HG03139 (cell line): ENCODE measurements at regions not wholly inside any gene's neighbourhood (a gene's known extent, or its start where the extent isn't known, plus 50 kb on each side); places are given as distances from the start of the nearest gene placed in this dataset.

Source experiments
- ATAC-seq: cut with Tn5 transposase; IDR thresholded peaks from one replicate; pipeline ENCODE4 v1.9.1; 2021; ENCODE audit not compliant: unreplicated experiment

DNA sequence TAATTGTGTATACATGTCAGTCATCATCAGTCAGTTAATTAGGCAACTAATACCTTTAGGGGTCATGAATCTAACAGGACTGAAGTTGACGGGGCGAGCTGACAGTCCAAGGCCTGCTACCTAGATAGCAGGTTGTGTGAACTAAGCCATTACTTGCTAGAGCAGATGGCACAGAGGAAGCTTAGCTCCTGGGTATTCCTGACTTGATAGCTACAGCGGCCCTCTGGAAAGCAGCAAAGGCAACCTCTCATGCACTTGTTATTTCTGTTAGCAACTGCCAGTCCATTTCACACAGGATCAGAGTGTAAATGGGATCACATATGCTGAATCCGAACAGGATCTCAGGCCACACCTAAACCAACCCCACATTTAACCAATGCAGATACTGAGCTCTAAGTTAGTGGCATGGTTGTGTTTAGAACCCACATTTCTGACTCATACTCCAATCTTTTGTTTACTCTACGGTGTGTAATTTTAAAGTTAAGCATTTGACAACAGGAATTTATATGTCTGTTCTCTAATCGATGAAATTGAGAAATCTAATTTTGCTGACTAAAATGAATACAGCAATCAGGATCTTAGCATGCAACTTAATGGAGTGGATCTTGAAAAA, 521.3 kb upstream of the ZNF608 start:
- no peak for ATAC-seq

DNA sequence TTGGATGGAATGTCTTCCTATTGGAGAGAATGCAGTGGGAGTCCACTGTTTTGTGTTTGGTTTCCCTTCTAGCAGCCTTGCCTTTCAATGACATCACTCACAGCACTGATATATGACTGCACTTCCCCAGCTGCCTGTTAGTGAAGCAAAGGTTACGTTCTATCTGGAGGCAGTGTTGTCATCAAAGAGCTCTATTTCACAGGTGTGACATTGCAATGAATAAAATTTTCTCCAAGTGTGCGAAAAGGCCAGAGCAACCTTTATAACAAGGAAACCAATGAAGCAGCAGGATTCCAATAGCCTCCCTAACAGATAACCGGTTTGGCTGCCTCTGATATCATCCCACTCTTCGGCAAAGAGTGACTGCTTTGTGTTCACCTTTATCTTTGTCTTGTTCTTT, 523.5 kb upstream of the ZNF608 start:
- ATAC-seq, result no peak

DNA sequence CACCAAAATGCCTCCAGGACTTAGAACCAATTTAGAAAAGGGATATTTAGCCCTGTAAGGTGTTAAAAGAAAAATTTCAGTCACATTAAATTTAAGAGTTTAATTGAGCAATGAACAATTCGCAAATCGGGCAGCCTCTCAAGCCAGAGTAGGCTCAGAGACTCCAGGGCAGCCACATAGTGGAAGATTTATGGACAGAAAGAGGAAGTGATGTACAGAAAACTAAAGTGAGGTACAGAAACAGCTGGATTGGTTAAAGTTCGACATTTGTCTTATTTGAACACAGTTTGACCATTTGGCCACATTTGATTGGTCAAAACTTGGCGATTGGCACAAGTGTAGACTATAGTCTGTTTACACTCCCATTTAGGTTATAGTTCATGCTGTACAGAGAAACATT, 525.9 kb upstream of the ZNF608 start:
- ATAC-seq, result no peak

DNA sequence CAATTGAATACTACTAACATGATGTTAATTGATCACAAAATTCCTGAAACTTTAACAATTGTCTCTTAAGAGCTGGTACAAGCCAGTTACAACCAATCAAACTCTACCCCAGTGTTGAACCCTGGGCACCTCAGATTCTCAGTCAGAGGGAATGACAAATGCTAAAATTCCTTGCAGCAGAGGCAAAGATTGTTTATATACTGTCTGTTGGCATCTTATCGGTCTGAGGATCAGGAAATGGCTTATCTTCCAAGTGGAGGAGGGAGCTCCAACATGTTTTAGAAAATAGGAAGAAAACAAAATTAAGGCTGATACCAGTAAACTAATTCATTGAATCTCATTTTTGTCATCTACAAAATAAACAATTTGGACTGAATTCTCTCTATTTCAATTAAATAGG, 527.8 kb upstream of the ZNF608 start:
- no peak for ATAC-seq

DNA sequence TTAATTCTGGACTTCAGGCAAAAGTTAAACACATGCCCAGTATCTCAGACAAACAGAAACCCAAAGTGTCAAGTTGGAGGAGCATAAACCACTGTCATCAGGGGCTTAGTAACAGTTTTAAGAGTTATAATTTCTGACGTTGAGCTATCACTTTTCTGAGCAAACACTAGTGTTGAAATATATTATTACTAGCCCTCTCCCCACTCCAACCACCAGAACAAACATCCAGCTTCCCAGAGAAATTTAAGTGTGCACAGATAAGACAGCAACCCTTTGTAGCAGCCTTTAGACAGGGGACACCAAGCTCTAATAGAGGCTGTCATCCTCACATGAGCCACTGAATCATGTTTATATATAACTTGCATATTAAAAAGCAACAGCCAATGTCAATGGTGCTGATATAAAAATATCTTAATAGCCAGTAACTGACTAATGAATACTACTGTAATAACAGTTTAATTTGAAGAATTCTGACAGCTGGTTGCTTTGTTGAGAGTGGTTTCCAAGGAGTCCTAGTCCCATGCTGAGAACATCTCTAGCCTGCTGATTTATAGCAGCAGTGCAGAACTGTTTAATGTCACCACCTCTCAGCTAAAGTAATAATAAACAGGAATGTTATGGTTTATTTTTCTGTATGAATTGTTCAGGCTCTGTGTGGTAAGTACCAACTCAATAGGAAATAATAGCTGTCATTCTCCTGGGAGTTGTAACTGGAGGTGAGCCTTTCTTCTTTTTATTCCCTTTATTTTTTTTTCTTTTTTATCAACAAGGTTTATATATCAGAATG, 528.7 kb upstream of the ZNF608 start:
- ATAC-seq, result no peak

DNA sequence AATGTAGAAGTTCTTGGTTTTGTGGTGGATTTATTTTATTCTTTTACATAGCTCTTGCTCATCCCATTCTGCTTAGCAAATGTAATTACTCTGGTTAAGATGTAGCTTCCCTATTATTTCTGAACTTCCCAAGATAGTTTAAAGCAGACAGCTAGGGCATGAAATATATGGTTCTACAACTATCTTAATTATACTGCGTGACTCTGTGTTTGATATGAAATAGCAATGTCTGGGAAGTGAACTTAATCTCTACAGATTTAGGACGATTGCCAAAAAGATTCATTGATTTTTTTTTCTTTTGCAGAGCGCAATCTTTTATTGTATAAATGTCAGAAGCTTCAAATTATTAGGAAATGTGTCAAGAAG, 529.3 kb upstream of the ZNF608 start:
- ATAC-seq, result no peak

DNA sequence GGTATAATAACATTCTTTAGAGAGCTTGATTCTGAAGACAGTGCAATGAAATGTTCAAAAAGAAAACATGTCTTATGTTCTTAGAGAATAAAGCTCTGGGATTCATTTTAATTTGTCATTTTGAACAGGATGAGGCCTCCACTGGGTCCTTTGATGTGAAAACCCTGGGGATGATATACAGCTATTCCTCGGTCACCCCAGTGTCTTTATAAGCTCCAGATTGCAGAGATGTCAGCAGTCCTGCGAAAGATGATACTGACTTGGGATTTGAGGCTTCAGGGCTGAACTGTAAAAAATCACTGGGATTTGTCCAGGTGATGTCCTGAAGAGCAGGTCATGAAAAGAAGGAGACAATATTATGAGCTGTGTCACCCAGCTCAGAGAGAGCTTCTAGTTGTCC, 529.7 kb upstream of the ZNF608 start:
- no peak for ATAC-seq

DNA sequence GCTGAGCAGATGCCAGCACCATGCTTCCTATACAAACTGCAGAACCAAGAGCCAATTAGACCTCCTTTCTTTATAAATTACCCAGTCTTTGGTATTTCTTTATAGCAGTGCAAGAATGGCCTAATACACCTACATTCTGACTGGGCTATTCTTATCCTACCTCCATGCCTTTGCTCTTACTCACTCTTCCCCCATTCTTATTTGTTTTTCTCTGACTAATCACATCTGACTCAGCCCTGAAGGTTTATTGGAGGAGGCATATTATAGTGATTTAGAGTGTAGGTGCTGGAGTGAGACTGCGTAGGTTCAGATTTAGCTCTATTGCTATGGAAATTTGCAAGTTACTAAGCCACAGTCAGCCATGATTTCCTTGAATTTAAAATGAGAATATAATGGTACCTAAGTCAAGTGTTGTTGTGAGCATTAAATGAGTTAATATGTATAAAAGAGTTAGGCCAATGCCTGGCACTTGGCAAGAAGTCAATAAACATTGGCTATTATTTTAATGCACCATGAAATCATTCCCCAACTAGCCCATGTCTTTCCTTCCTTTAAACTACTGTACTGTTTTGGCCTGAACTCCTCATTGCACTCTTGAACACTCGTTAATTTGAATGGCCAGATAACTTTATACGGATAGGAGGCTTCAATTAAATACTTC, 531.2 kb upstream of the ZNF608 start:
- ATAC-seq, result no peak

DNA sequence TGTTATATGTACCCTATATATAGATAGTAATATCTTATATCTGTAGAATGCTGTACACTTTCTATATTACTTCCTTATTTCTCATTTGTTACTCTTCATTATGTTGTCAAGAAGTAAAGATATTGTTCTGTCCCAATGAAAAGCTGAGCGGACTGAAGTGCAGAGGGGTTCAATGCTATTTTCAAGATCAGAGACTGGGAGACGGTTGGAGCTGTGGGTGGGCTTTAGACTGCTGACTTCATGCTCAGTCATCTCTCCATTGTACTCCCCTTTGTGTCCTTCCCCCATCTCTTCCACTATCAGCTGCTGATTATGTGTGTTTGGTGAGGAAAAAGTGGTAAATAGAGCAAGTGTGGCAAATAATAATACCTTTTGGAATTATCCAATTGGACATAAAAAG, 532.3 kb upstream of the ZNF608 start:
- no peak for ATAC-seq

DNA sequence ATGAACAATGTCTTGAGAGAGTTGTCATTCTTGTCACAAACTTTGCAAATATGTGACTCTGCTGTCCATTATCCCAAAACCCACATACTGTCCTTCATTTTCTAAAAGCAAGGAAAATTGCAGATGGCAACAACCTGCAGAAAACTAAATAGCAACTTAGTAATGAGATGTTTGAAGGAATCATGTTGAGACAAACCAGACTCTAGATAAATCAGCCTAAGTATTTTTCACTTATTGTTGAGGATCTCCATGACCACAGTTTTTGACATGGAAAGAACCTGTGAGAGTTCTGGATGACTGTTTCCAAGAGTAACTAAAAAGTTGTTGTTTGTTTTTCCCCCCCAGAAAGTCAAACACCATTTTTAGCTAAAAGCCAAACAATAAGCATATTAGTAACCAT, 535.2 kb upstream of the ZNF608 start:
- ATAC-seq, result no peak

DNA sequence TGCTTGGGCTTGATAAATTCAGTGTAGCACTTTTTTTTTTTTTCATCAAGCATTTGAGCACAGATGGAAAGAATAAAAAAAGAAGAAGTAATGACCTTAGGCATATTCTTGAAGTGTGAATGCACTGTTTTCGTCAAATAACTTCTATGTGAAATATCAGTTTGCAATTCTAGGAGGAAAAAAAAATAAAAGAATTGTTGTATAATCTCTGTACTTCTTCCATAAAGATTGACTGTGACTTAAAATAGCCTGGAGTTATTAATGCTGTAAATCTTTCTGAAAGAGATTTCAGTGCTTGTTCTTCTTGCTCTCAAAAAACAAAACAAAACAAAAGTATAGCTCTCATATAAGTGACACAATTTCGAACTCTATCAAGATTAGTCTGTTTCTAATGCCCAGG, 536.9 kb upstream of the ZNF608 start:
- ATAC-seq, result no peak

DNA sequence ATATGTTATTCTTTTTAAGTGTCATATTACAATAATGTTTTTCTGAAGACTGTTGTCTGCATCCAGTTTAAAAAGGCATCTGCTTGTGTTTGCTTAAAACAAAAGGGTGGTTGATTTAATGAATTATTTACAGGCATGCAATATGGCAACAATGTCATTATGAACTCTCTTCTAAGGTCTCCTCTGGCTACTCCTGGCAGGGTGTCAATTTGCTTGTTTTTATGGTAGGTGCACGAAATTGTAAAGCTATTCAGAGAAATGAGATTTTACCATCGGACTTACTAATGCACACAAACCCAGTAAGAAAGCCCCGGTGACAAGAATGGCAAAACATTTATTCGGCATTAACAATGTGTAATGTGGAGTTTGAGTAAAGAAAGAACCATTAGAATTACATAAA, 539.8 kb upstream of the ZNF608 start:
- no peak for ATAC-seq

DNA sequence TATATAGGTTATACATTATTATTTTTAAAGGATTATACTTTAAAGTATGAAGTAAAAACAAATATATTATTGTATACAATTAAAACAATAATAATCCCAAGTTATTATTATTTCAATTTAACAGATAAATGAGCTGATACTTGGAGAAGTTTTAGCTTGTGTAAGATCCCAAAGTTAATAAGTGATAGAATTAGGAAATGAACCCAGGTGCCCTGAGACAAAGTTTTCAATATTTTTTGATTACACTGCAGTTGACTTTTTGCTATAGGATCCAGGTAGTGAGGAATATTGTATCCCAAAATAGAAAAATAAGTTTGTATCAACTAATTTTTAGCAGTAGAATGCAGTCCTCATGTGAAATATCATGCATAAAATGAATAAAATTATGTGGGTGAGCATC, 543.2 kb upstream of the ZNF608 start:
- no peak for ATAC-seq

DNA sequence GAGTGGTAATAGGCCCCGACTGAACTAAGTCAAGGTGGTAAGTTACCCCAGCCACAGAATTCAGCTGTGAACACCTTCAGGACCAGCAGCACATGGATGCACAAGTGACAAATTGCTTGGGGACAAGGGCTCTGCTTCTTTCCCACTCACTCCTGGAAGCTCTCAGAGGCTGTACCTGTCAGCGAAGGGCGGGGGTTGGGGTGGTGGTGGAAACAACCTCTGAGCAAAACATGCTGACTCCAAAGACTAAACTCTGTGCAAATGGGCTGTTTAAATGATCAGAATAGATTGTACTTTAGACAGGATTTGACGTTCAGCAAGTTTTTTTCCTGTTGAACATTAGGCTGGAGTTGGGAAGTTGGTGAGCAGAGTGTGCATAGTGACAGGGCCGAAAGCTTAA, 544.5 kb upstream of the ZNF608 start:
- no peak for ATAC-seq

DNA sequence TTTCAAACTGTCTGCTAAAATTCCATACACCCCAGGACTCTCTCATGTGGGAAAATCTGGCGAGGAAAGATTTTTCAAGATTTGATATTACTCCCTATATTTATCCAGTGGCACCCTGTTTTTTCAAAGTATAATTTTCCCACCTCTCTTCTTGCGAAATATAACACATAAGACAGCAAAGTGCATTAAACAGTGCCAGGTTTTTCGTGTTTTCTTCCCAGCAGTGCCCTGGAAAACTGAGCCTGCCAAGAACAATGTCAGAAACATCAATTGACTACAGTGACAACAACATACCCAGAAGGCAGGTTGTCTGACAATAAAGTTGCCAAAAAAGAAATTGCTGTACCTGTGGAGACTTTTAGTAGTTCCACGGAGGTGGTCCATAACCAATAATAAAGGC, 545.0 kb upstream of the ZNF608 start:
- no peak for ATAC-seq

DNA sequence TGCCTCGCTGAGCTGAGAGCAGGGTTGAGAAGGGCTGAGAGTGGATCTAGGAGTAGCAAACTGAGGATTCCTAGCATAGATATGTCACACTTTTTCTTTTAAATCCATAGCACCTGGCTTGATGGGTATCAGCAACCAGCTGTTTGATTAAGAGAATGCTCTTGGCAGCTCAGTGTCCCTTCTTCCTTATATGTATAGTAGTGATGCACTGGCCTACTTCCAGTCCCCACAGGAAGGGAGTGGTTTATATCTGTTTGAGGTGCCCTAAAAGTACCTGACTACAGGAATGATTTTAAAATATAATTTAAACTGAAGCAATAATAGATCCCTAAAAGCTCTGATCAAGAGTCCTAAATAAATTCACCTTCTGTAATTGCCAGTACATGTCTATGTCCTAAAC, 546.8 kb upstream of the ZNF608 start:
- no peak for ATAC-seq

DNA sequence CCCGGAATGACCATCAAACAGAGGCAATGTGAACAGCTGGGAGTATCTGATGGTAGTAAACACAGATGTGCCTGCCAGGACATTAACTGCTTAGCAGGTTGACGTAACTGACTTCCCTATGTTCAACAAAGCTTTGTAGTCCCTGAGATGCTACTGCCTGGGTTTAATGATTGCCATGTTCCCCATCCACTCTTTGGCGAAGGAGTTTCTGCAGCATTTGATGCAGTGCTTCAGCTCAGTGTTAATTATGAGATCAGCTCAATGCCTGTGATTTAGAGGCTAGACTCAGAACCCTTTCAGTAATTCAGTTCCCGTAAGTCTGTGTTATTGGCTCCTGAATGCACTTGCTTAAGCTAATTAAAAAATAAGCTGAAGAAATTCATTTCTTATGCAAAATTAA, 547.3 kb upstream of the ZNF608 start:
- no peak for ATAC-seq

DNA sequence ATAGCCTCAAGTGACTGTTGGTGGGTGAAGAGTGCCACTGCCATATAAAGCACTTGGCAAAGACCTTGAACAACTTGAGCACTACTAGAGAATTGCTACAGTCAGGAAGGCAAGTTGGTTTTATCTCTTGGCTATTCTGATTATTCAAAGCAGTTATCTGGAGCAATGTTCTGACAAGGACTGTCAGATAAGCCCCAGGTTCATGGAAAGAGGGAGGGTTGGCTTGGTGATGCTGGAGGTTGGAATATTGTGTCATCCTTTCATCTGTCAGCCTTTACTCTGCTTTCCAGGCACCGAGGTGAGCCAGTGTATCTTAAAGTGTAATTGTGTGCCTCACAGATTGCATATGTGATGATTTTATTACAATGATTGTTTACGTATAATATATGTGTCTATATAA, 548.4 kb upstream of the ZNF608 start:
- ATAC-seq, result no peak

DNA sequence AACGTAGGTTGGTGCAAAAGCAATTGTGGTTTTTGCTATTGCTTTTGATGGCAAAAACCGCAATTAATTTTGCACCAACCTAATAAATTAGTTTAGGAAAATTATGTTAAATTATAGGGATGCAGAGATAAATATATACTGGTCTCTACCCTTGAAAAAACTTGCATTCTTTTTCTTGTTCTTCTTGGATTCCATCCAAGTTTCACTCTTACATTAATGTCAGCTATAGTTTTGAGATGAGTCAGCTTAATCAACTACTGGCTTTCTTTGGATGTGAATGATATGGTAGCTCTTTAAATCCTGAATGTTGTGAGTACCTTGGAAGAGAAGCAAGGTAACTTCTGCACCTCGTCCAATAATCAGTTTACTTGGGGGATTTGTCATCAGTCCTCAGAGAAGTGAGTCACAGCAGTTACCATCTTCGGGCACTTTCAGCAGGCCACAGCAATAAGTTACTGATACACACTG, 549.0 kb upstream of the ZNF608 start:
- ATAC-seq, result no peak

DNA sequence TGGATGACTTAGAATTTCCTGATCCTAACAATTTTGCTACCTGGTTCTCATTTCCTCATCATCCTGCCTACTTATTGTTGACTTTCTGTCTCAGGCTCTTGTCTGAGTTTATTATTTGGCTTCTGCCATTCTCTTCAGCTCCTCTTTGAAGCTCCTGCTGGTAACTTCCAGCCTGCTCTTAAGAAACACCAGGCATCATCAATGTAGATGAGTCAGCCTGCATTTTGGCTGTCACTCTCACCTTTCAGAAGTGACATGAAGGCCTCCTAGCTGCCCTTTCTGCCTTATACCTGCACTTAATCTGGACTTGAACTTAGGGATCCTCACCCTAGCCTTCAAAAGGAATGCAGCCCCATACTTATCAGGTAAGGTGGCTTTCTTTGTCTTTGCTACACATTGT, 551.8 kb upstream of the ZNF608 start:
- ATAC-seq, result no peak

DNA sequence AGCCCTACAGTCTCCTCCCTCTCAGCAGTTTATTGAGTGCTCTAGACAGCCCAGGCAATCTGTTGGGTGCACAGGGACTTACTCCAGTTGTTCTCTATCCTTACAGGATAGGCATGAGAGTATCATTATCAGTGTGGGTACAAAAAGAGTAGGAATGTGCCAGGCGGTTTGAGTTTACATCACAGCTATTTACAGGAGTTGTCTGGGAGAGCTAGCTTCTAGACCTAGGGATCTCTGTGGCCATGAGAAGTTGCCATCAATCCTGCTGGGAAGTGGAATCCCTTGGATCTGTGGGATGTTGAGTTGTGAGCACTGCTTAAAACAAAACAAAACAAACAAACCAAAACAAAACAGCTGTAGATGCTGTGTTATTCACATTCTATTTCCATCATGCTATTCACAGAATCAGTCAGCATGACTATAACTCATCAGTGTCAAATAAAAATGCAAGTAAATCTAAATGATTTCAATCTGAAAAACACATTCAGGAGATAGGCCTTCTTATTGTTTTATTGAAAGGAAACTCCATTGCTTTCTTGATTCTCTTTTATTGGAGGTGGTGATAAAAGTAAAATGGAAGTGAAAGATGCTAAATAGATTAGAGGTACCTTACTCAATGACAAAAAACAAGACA, 552.4 kb upstream of the ZNF608 start:
- ATAC-seq, result no peak

DNA sequence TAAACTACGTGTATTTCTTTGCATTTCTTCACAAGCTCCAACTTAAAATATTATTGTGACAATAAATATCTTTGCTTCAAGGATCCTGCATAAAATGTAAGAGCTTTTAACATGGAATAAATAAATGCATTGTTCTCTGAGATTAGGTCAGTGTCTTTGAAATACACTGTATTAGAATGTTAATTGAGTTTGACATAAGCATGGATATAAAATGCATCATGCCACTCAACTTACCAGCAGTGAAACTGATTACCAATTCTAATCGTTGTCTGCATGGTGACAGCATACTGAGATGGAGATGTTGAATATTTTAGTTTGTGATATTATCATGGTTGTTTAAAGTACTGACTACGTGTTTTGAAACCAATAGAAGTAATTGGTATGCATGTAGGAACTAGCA, 555.3 kb upstream of the ZNF608 start:
- ATAC-seq, result no peak
